ENCODE measurements at regions not wholly inside any gene's neighbourhood (a gene's known extent, or its start where the extent isn't known, plus 50 kb on each side); places are given as distances from the start of the nearest gene placed in this dataset.

- ATAC-seq, result no peak
Observed at GRCh38 chr10:33401300-33401699, 66.8 kb upstream of the NRP1 start.

DNA sequence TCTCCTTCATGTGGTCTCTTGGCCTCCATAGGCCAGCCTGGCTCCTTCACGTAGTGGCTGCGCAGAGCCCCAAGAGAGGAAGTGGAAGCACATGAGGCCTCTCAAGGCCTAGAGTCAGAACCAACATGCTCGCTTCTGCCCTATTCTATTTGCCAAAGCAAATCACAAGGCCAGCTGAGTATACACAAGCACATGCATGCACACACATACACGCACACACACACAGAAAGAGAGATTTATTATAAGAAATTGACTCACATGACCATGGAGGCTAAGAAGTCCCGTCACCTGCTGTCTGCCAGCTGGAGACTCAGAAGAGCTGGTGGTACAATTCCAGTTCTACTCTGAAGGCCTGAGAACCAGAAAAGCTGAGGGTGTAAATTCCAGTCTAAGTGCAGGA, 64.3 kb upstream of the NRP1 start:
- ATAC-seq, result no peak

- no peak for ATAC-seq
Observed at GRCh38 chr10:33396938-33397337, 62.5 kb upstream of the NRP1 start.

DNA sequence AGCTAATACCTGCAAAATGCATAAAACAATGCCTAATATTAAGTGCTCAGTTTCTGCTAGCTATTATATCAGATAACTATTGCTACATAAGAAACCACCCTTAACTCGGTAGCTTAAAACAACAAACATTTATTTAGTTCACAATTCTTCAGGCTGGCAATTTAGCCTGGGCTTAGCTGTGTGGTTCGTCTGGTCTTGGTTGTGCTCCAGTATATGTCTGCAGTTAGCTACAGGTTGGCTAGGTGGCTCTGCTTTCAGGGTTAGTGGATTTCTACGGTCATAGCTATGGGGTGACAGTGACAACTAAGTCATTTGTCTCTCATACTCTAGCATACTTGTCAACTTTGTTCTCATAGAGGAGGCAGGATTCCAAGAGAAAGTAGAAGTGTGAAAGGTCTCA, 61.8 kb upstream of the NRP1 start:
- ATAC-seq, result no peak

DNA sequence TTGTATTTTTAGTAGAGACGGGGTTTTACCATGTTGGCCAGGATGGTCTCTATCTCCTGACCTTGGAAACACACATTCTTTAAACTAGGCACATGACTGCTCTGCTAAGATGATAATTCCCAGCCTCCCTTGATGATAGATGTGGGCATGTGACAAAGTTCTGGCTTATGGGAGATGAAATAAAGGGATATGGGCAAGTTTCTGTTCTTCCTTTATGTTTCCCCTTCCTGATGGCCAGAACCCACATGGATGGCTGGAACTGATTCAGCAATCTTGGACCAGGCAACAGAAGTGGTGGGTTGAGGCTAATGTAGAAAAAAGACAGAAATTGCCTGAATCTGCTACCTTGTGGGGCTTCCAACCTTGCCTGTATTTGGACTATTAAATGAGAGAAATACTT, 60.7 kb upstream of the NRP1 start:
- ATAC-seq, result no peak

- no peak for ATAC-seq
Observed at GRCh38 chr10:33392706-33393105, 58.2 kb upstream of the NRP1 start.

- ATAC-seq, result no peak
Observed at GRCh38 chr10:33391611-33392465, 57.4 kb upstream of the NRP1 start.

DNA sequence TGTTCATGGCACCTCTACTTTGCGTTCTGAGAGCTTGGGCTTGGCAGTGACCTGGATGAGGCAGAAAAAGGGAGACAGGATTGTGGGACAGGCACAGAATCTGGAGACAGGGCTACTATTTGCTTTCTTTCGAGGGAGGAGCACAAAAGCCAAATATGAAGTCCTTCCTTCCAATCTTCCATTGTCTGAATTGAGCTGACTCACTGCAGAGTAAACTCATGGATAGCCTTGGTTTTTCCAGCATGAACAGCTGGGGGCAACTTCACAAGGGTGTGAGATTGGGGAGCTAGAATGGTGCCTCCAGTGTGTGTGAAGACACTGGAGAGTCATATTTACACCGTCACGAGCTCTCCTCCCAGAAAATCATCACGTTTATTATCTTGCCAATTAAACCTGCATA, 55.6 kb upstream of the NRP1 start:
- ATAC-seq, result no peak

- no peak for ATAC-seq
Observed at GRCh38 chr10:33388785-33389184, 54.3 kb upstream of the NRP1 start.

DNA sequence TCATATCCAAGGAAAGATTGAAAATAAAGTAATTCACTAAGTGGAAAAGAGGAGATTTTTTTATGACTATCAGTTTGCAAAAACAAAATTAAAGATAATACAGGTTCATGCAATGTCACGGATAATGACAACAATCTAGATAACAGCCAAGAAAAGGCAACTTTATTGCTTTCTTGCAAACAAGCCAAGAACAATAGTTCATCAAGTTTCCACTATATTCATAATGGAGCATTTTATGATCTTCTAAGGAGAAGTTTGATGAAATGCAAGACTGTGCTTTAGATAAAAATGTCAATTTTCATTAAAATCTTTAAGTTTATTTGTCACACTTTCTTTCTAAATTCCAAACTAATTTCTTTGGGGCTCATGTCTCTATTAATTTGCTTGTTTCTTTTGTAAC, 53.9 kb upstream of the NRP1 start:
- no peak for ATAC-seq

DNA sequence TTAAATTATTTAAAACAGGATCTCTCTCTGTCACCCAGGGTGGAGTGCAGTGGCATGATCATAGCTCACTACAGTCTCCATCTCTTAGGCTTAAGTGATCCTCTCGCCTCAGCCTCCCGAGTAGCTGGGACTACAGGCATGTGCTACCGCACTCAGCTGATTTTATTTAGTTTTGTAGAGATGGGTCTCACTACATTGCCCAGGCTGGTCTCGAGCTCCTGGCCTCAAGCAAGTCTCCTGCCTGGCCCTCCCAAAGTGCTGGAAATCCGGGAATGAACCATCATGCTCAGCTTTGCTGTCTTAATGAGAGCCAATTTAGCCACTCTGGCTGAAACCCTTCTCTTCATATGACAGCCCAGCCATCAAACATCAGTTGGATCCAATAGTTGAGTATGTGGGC, 53.3 kb upstream of the NRP1 start:
- no peak for ATAC-seq

DNA sequence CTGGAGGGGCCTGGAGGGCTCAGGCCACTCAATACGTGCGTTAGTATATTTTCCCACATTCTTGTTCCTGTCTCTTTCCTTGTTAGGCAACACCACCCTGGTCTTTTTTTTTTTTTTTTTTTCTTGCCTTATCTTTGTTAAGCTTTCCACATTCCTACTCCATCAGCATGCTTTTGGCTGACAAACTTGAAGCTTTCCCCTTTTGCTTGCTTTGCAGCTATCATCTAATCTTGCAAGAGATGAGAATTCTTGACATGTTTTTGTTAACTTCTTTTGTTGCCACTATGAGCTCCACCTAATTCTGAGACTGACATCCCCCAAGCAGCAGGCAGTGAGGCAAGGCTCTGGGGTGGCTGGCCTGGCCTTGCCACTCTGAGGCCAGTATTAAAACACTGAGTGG, 52.5 kb upstream of the NRP1 start:
- ATAC-seq, result no peak

GRCh38 chr10:33385686-33386085, 51.2 kb upstream of the NRP1 start:
- ATAC-seq, result no peak

GRCh38 chr10:33385015-33385414, 50.5 kb upstream of the NRP1 start:
- no peak for ATAC-seq

Data from activated CD4-positive, CD25-positive, alpha-beta regulatory T cell treated with anti-CD3 and anti-CD28 coated beads, Interleukin-2, amount 50 U/mL, for 24 hours (primary cell).